ENCODE measurements at regions not wholly inside any gene's neighbourhood (a gene's known extent, or its start where the extent isn't known, plus 50 kb on each side); places are given as distances from the start of the nearest gene placed in this dataset.

DNA sequence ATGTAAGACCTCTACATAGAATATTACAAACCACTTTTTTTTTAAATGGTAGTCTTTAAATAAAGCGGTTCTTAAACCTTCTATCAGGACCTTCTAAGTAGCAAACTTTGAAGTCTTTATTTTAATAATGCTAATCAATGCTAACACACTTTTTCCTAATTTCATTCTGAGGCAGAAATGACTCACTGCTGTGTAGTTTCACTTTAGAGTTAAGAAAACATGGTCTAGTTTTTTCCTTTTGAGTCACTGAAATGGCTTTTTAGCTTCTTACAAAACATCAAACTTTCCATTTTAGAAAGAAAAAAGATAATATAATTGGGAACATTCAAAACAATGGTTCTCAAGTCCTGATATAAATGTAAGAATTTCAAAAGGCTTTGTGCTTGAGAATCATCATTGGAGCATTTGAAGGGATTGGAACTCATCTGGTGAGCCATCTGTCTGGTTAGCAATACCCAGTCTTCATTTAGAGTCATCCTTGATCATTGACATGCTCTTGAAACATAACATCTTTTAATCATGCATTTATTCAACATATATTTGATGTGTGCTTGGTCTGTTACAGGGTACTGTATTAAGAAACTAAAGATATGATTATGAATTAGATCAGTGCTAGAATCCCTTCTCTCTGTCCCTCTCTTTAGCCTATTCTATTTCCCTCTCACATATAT lies 258.3 kb upstream of the MON1B start:
- H3K4me3 ChIP-seq: no peak overlapping the region
- ATAC-seq: no peak
- DNase-seq: no peak
- no peaks in the 10 kb centered on the region for H3K4me1 ChIP-seq (ENCODE audit: low read depth)
- TF ChIP-seq, protein P1, sequence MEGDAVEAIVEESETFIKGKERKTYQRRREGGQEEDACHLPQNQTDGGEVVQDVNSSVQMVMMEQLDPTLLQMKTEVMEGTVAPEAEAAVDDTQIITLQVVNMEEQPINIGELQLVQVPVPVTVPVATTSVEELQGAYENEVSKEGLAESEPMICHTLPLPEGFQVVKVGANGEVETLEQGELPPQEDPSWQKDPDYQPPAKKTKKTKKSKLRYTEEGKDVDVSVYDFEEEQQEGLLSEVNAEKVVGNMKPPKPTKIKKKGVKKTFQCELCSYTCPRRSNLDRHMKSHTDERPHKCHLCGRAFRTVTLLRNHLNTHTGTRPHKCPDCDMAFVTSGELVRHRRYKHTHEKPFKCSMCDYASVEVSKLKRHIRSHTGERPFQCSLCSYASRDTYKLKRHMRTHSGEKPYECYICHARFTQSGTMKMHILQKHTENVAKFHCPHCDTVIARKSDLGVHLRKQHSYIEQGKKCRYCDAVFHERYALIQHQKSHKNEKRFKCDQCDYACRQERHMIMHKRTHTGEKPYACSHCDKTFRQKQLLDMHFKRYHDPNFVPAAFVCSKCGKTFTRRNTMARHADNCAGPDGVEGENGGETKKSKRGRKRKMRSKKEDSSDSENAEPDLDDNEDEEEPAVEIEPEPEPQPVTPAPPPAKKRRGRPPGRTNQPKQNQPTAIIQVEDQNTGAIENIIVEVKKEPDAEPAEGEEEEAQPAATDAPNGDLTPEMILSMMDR (IDR thresholded peaks at IDR 0.05): no peak
- H3K36me3 ChIP-seq (ENCODE audit: low read depth): no peaks in the 10 kb centered on the region
- H3K9me3 ChIP-seq: no peaks in the 10 kb centered on the region
- intact Hi-C loops (cut with DNase I, micrococcal nuclease): no loop called here

GRCh38 chr16:76940251-76940650 lies 250.7 kb upstream of the MON1B start:
- Histone ChIP-seq H3K4me1 (ENCODE audit: low read depth) (no peaks in the 10 kb centered on the region), H3K4me3 (no peak overlapping the region), H3K9me3 (no peaks in the 10 kb centered on the region), H3K36me3 (ENCODE audit: low read depth) (no peaks in the 10 kb centered on the region)
- intact Hi-C loops (cut with DNase I, micrococcal nuclease): no loop called here
- ATAC-seq (no peak), DNase-seq (no peak)
- TF ChIP-seq, protein P1 (IDR thresholded peaks at IDR 0.05): no peak

- intact Hi-C loops (cut with DNase I, micrococcal nuclease): no loop called here
- Histone ChIP-seq H3K36me3 (ENCODE audit: low read depth) (no peaks in the 10 kb centered on the region), H3K9me3 (no peaks in the 10 kb centered on the region), H3K4me3 (no peak overlapping the region), H3K4me1 (ENCODE audit: low read depth) (no peaks in the 10 kb centered on the region)
- TF ChIP-seq, protein P1 (IDR thresholded peaks at IDR 0.05): no peak
- ATAC-seq (no peak), DNase-seq (no peak)
These were observed 249.9 kb upstream of the MON1B start for GRCh38 chr16:76941113-76941512.

DNA sequence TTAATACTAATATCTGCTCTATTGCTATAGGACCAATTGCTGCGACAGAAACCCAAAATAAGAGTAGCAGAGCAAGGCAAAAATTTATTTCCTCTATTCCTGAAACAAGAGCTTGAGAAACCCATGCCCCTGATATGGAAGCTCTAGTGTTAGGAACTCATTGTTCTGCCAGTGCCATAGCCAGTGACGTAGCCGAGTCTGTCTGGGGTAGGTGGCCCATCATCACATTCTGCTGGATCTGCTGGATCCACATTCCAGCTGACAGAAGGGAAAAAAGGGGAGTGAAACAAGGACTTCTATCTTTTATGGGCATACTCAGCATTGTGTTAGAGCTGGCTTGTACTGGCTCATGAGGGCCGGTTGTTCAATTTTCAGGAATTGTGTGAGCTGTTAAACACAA lies 248.9 kb upstream of the MON1B start:
- H3K9me3 ChIP-seq: no peaks in the 10 kb centered on the region
- TF ChIP-seq, protein P1 (IDR thresholded peaks at IDR 0.05): no peak
- no peaks in the 10 kb centered on the region for H3K4me1 ChIP-seq (ENCODE audit: low read depth)
- DNase-seq: no peak
- no peaks in the 10 kb centered on the region for H3K36me3 ChIP-seq (ENCODE audit: low read depth)
- no peak overlapping the region for H3K4me3 ChIP-seq
- no peak for ATAC-seq
- intact Hi-C loops (cut with DNase I, micrococcal nuclease): no loop called here

DNA sequence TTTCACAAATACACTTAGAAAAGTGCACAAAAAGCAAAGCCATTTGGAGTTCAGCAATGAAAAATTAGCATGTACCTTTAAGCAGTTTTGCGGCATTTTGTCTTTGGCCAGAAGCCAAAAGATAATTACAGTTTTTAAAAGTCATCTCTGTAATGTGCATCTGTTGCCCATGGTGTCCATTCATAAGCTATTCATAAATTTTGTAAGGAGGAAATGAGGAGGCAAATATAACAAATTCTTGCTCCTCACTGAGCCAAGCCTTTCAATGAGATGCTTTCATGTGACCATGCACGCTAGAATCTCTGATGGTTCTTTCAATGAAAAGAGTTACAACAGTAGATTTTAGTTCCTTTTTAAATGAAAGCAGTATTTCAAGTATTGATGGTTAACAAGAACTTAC lies 247.1 kb upstream of the MON1B start:
- H3K4me1 ChIP-seq (ENCODE audit: low read depth): no peaks in the 10 kb centered on the region
- TF ChIP-seq, protein P1 (IDR thresholded peaks at IDR 0.05): no peak
- no peaks in the 10 kb centered on the region for H3K36me3 ChIP-seq (ENCODE audit: low read depth)
- DNase-seq (no peak), ATAC-seq (no peak)
- H3K9me3 ChIP-seq: no peaks in the 10 kb centered on the region
- intact Hi-C loops (cut with DNase I, micrococcal nuclease): no loop called here
- no peak overlapping the region for H3K4me3 ChIP-seq

GRCh38 chr16:76946879-76947278 lies 244.1 kb upstream of the MON1B start:
- ATAC-seq (no peak), DNase-seq (no peak)
- no peaks in the 10 kb centered on the region for H3K36me3 ChIP-seq (ENCODE audit: low read depth)
- H3K9me3 ChIP-seq: no peaks in the 10 kb centered on the region
- intact Hi-C loops (cut with DNase I, micrococcal nuclease): no loop called here
- TF ChIP-seq, protein P1 (IDR thresholded peaks at IDR 0.05): no peak
- no peak overlapping the region for H3K4me3 ChIP-seq
- H3K4me1 ChIP-seq (ENCODE audit: low read depth): no peaks in the 10 kb centered on the region
